ENCODE measurements at regions not wholly inside any gene's neighbourhood (a gene's known extent, or its start where the extent isn't known, plus 50 kb on each side); places are given as distances from the start of the nearest gene placed in this dataset.
"Not testable (repeated sequence)": the region's sequence is repeated elsewhere in the genome, so short reads cannot be mapped to it uniquely, and the experiment has no call there.

- no peak for DNase-seq
Measured at GRCh38 chr20:48461735-48462119, 366.1 kb downstream of the PREX1 start.

- DNase-seq, result no peak
Measured at GRCh38 chr20:48461091-48461734, 366.6 kb downstream of the PREX1 start.

DNA sequence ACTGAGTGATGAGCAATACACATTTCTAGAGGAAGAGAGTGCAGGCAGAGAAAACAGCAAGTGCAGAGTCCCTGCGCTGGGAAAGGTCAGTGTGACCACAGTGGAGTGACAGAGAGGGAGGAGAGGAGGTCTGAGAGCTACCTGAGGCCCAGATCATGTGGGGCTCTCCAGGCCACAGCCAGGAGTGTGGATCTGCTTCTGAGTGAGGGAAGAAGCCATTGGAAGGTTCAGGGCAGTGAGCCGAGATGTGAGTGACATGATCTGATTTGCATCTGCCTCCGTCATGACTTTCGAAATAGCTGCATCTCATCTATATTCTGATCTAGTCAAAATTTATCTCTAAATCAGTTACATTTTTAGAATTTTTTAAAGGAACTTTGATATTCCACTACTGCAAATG, 367.1 kb downstream of the PREX1 start:
- DNase-seq, result no peak

- no peak for DNase-seq
Measured at GRCh38 chr20:48459722-48460395, 367.9 kb downstream of the PREX1 start.

GRCh38 chr20:48458601-48459385, 369.0 kb downstream of the PREX1 start:
- no peak for DNase-seq

GRCh38 chr20:48458003-48458377, 369.8 kb downstream of the PREX1 start:
- no peak for DNase-seq

GRCh38 chr20:48457193-48458002, 370.4 kb downstream of the PREX1 start:
- DNase-seq, result no peak

DNA sequence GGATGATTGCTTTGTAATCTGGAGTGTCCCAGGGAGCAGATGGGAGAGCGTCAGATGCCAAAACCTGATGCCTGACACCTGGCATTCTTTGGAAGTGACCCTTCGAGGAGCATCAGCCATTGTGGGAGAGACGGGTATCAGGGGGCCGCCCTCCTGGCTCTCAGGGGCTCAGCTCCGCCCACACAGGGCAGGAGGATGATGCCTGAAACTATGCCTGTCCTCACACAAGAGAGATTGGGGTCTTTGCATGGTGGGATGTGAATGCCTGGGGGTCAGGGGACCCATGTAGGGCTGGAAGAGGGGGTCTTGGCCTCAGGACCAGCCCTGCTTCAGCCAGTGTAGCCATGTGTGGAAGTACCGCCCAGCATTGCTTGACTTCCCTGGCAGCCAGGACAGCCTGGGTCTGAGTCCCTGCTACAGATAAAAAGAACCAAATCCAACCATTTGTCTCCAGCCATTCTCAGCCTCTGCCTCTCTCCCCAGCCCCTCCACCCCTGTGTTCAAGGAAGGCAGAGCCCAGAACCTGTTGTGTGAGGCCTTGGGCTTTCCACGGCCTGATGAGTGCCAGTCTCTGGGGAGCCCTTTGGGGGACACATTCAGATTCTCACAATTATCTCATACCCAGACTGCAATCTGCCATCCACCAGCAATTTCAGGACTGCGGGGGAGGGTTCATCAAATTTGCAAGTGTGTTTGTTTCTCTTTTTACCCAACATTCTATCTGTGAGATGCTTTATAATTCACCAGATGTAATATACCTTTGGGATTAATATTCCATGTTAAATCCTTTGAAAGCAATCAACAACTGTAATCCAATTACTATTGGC, 371.2 kb downstream of the PREX1 start:
- DNase-seq, result no peak

- no peak for DNase-seq
Measured at GRCh38 chr20:48455651-48456365, 372.0 kb downstream of the PREX1 start.

DNA sequence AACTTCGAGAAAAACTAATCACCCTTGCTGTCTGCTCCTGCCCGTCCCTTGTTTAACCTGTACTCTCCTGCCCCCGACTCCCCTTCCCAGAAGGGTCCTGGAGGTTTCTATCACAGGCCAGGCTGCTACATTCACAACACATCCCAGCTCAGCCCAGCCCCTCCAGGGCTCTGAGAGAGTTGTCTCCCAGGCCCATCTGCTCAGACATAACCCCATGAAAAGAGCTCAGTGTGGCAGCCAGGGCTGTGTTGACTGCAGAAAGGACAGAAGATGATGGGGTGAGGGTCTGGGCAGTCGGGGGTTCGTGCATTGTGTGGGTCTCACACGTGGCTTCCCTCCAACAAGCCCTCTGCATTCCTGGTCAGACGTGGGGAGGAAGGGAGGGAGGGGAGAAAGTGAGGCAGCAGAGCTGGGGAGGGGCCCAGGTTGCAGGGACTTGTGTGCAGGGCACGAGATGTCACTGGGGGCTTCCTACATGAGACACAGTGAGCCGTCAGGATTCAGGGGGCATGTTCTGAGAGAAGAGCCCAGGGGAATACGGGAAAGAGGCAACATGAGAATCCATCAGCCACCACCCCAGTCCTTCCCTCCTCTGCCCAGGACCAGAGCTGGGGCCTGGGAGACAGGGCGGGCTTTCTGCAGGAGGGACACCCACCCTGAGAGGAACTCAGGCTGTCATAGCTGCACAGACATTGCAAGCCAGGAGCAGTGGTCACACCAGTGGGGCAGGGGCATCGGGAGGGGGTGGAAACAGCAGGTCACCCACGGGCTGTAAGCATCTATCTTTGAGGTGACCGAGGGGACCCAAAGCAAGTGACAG, 372.9 kb downstream of the PREX1 start:
- DNase-seq, result no peak

GRCh38 chr20:48453477-48454093, 374.2 kb downstream of the PREX1 start:
- DNase-seq, result no peak

GRCh38 chr20:48451401-48451800, 376.4 kb downstream of the PREX1 start:
- DNase-seq, result no peak

DNA sequence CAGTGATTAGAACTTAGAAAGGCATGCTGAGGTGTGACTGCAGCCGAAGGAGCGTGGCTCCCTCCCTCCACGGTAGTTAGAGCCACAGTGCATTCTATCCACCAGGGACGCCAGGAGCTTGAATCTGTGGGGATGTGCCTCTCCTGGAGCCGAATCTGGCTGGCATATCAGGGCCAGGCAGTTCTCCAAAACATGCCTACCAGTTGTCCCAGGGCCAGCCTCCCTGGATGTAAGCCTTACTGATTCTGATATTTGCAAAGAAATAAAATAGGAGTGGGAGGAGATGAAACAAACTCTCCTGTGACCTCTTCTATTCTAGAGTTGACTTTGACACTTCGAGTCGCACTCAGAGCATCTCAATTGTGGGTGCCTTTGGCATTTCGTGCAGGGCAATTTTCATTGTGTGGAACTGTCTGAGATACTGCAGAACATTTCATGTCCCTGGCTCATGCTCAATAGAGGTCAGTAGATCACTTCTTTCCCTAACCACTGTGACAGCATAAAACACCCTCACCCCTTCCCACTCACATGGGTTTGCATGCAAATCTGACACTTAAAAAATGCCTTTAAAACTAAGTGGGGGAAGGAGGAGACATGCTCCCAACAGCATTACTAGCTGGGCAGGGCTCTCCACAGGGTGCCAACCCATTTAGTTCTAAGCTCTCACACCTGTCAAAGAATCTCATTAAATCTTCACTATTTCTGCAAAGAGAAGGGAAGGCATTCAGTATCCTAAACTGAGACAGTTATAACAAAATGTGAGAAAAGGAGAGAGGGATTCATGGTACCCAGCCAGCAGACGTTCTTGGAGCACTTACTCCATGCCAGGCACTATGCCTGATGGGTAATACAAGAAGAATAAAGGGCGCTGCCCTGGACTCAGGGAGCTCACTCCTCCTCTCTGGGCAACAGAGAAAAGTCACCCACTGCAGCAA, 378.9 kb downstream of the PREX1 start:
- DNase-seq, result no peak

DNA sequence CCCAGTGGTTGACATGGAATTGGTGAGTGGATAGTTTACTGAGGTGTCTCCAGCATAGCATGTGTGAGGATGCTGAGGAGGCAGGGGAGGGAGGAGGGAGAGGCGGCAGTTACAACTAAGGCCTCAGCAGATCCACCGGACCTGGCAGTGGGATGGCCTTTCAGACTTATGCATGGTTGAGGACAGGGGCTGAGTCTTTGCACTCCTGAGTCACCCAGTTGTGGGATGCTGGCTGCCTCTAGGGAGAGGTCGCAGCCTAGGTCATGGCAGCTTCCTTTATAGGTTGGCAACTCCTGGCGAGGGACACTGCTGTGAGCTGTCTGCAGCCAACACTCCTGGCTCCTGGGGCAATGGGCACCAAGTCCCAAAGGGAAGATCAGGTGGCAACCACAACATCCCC, 380.3 kb downstream of the PREX1 start:
- DNase-seq, result no peak

DNA sequence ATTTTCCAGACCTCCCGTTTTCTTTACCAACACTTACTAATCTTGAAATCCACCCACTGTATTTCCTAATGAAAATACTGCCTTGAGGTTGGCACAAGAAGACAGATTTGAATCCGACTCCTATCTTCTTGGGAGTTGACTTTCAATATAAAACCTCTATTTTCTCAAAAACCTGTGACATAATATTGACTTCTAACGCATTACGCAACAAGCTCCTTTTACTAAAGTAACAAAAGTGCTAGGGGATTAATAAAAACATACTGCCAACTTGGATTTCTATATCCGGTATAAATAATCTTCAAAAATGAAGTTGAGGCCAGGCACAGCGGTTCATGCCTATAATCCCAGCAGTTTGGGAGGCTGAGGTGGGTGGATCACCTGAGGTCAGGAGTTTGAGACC, 382.0 kb downstream of the PREX1 start:
- no peak for DNase-seq

GRCh38 chr20:48444249-48444648, 383.6 kb downstream of the PREX1 start:
- no peak for DNase-seq

DNA sequence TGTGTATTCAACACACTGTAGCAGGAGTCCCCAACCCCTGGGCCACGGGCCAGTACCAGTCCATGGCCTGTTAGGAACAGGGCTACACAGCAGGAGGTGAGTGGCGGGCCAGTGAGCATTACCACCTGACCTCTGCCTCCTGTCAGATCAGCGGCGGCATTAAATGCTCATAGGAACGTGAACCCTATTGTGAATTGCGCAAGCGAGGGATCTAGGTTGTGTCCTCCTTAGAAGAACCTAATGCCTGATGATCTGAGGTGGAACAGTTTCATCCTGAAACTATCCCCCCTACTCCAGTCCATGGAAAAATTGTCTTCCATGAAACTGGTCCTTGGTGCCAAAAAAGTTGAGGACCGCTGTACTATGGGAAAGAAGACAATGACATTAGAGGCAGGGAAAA, 386.9 kb downstream of the PREX1 start:
- no peak for DNase-seq

DNA sequence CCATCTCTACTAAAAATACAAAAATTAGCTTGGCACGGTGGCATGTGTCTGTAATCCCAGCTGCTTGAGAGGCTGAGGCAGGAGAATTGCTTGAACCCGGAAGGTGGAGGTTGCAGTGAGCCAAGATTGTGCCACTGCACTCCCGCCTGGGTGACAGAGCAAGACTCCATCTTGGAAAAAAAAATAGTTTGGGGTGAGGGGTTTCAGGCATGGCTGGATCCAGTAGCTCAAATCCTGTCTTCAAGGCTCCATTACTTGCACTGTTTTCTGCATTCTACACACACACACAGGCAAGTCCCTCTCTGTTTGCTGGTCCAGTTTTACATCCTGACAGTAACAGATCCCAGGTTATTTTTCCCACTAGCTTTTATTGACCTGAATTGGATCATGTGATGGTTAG, 387.5 kb downstream of the PREX1 start:
- DNase-seq, result not testable (repeated sequence)

- DNase-seq, result no peak
Measured at GRCh38 chr20:48437146-48437545, 390.7 kb downstream of the PREX1 start.

Measured in stimulated activated naive CD4-positive, alpha-beta T cell (primary cell).